UCSD-AML1 (cell line): ENCODE measurements at regions not wholly inside any gene's neighbourhood (a gene's known extent, or its start where the extent isn't known, plus 50 kb on each side); places are given as distances from the start of the nearest gene placed in this dataset.

Source experiments
- DNase-seq: peaks from one replicate; lab custom pipeline; 2025; ENCODE audit not compliant: unreplicated experiment; lab: John Stamatoyannopoulos, UW

DNA sequence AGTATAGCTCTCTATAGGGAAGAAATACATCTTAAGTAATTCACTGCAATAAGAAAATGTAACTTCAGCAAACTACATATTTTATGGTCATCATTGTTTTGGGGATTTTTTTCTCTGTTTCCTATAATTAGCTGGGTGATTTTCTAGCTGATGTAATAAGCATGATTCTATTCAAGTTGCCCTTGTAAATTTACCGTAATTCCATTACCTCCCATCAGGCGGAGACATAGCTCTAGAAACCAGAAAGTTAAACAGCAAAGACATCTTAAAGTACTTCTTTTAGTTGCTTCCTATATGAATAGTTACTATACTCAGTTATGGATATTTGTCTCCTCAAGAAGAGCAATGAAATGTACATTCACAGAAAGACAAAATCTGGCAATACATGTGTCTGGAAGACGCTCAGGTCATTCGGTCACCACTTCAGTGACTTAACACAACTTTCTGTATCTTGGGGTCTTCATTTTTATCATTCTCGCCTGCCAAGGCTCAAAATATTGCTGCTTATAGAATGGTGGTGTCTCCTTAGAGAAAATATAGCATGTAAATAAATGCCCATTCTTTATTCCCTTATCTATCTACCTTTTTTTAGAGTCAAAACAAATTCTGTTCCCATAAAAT lies 239.9 kb upstream of the ZC3H12C start:
- DNase-seq = no peak

DNA sequence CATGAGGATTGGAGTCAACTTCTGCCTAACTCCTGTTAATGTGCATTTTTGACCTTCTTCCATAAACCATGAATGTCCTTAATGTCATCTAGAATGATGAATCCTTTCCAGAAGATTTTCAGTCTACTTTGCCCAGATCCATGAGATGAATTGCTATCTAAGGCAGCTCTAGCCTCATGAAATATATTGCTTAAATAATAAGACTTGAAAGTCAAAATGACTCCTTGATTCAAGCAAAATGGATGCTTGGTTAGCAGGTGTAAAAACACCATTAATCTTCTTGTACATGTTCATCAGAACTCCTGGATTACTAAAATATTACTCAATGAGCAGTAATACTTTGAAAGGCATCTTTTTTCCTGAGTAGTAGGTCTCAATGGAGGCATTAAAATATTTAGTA lies 238.5 kb upstream of the ZC3H12C start:
- no peak for DNase-seq

GRCh38 chr11:109856928-109857327 lies 236.3 kb upstream of the ZC3H12C start:
- no peak for DNase-seq

GRCh38 chr11:109857637-109858036 lies 235.6 kb upstream of the ZC3H12C start:
- no peak for DNase-seq

GRCh38 chr11:109858152-109858551 lies 235.0 kb upstream of the ZC3H12C start:
- DNase-seq = no peak

GRCh38 chr11:109859045-109859724 lies 234.0 kb upstream of the ZC3H12C start:
- no peak for DNase-seq

DNA sequence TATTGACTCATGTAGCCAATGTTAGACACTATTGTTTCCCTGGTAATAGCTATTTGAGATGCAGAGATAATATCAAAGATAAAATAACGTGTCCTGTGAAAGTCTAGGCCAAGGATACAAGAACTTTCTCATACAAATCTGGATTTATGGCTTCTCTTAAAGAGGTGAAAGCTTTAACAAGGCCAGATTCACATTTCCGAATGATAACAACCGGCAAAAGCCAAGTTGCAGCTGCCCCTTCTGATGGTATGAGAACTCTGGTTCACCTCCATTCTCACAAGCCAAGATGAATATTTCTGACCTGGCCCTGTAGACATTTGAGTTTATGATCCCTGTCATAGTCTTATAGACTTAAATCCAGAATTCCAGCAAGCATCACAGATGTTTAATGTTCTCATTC lies 230.4 kb upstream of the ZC3H12C start:
- no peak for DNase-seq

GRCh38 chr11:109864151-109864661 lies 229.0 kb upstream of the ZC3H12C start:
- no peak for DNase-seq

DNA sequence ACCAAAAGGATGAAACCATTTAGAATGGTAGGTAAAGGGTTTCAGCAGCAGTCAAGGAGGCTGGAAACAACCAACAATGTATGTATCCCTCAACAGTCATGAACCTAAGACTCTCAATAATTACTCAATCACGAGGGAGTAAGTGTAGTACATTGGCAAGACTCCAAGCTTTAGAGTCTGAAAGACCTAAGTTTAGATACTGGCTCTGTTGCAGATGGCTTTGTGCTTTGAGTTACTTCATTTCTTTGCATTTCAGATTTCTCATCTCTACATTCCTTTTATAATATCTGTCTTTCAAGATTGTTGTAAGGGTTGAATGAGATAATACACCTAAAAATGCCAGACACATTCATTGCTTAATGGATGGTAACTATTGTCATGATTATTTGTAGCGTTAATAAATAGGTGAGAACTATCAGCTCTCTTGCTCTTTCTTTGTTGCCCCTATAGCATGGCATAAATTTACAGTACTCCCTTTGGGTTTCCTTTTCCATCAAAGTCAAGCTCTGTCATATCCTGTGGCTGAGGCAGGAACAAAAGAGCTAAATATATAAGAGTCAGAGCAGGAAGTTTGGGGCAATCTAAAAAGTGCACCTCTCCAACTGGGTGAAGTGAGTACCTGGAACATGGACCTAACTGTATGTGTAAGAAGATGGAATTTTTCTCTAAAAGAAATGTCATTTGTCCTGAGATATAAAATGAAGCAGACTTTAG lies 228.2 kb upstream of the ZC3H12C start:
- DNase-seq = no peak

DNA sequence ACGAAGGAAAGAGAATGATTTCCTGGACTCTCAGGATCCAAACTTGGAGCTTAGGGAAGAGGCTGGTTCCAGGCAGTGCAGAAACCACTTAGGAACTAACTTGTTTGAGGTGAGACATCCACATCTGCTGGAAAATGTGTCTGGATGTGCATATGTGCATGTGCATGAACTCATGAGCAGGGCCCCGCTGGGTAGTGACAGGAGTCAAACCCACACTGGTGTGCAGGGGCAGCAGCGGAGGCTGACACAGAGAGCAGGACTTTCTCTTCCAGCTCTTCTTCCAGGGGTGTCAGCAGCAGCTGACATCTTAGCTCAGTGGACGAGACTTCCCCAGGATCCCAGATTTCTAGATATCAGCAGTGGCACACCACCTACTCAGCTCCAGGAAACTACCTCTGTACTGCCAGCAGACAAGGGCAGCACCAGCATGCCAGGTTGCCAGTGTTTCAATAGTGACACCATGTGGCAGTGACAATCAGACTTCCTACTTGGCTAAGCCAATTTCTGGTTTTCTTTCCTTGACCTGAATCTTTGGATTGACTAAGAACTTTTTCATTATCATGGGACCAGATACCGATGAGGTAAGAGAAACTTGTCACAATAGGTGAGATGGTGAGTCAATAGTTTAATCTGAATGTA lies 227.5 kb upstream of the ZC3H12C start:
- peak; percentile 28 for DNase-seq

DNA sequence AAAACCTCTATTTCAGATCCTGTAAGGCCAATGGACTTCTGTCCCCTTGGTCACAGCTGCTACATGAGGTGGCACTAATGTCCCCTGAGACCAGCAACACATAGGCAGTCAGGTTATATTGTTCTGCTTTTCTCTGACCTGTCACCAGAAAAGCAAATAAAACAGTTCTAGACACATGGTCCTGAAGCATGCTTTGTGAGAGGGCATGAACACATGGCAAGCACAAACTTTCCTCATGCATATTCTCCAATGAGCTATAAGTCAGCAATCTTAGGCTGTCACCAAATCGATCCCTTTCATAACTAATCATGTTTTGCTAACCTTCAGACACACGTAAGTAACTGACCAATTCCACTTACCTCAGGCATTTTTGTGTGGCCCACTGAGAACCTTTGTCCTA lies 225.4 kb upstream of the ZC3H12C start:
- no peak for DNase-seq

- no peak for DNase-seq
Measured at GRCh38 chr11:109869536-109869935, 223.7 kb upstream of the ZC3H12C start.

DNA sequence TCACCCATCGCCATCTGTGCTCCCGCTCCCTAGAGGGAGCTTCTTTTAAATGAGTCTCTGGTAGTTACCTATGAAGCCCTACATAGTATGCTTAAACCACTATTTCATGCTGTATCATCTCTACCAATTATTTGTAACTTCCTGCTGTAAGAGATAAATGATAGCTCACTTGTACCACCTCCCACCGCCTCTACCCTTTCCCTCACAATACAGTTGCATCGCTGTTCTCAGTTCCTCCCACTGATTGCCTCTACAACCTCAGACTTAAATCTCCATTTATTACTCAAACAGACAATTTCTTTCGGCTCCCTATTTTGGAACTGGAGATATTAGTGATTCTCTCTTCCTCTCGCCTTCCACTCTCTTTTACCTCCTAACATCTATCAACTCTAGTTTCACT lies 222.9 kb upstream of the ZC3H12C start:
- DNase-seq = no peak

DNA sequence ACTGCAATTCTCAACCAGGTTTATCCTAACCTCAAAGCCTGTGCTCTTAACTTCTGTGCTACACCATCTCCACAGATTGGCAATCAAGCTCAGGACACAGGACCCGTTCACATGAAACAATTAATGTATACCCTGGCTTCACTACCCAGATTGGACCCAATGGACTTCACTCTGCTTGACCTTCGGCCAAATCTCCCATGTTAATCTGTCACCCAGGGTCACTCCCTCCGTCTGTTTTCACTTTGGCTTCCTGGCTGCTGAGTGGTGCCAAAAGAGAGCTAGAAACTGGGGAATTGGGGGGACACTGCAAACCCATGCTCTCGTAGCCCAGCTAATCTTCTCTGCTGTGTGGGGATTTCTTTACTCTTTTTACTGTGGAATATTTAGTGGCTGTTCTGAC lies 216.1 kb upstream of the ZC3H12C start:
- no peak for DNase-seq

DNA sequence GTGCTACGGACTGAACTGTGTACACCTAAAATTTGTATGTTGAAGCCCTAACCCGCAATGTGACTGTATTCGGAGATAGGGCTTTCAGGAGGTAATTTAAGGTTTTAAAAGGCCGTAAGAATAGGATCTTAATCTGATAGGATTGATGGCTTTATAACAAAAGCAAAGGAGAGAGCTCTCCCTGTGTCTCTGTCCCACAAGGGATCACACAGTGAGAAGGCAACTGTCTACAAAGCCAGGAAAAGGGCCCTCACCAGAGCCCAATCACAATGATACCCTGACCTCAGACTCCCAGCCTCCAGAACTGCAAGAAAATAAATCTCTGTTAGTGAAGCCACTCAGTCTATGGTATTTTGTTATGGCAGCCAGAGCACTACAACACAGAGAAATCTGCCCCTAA lies 208.7 kb upstream of the ZC3H12C start:
- DNase-seq = no peak

- DNase-seq = no peak
Measured at GRCh38 chr11:109885006-109885405, 208.2 kb upstream of the ZC3H12C start.

DNA sequence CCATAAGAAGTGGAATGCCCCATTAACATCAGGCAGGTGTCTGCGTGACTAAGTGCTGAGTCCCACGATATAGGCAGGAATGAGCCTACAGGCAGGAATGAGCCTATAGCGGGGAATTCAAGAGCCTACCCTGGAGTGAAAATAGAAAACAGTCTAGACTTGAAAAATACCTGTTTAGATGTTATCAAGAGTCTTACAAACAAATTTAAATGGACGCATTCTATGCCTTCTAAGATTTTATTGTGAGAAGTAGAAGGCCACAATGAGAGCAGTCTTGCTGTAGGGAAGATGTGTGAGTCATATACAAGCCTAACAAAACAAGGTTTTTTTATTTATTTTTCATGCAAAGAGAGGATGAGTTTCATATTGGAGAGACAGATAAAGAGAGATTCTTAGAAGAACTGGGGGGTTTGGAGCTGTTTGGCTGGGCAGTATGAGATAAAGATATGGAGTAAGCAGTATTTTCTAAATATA lies 200.8 kb upstream of the ZC3H12C start:
- no peak for DNase-seq

- no peak for DNase-seq
Measured at GRCh38 chr11:109894242-109894641, 198.9 kb upstream of the ZC3H12C start.

DNA sequence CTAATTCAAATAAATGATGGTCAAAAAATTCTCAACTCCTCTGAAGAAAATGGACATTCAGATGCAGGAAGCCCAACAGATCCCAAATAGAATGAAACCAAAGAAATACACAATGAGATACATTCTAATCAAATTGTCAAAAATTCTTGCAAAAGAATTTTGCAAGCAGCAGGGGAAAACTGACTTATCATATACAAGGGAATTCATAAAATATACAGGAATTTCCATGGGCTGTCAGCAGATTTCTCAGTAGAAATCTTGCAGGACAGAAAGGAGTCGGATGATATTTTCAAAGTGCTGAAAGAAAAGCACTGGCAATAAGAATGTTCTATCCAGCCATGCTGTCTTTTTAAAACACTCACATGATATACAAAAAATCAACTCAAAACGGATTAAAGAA lies 194.6 kb upstream of the ZC3H12C start:
- no peak for DNase-seq

GRCh38 chr11:109902764-109903433 lies 190.3 kb upstream of the ZC3H12C start:
- no peak for DNase-seq

GRCh38 chr11:109911488-109911887 lies 181.7 kb upstream of the ZC3H12C start:
- no peak for DNase-seq
